Activated CD4-positive, alpha-beta T cell treated with anti-CD3 and anti-CD28 coated beads, Interleukin-2, amount 50 U/mL, for 16 hours (primary cell): ENCODE measurements at regions not wholly inside any gene's neighbourhood (a gene's known extent, or its start where the extent isn't known, plus 50 kb on each side); places are given as distances from the start of the nearest gene placed in this dataset.

Experiments used
- DNase-seq: peaks from one replicate; pipeline ENCODE4 v3.0.0-alpha.2; 2020

DNA sequence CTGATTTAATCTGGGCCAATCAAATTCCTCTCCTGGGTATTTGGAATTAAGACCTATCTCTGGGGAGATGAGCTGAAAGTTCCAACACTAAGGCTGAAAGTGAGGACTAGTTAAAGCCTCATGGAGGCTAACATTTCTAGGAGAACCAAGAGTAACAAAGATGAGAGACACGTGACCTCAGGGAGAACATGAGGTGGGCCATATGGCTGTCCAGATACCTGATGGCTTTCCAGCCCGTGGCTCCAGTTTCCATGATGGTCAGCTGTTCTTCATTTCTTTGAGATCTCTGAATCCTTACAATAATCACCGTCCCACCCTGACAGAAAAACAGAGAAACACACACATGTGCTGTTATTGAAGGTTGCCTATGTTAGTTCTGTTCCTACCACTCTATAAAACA, 66.1 kb downstream of the LEPR start:
- no peak for DNase-seq

DNA sequence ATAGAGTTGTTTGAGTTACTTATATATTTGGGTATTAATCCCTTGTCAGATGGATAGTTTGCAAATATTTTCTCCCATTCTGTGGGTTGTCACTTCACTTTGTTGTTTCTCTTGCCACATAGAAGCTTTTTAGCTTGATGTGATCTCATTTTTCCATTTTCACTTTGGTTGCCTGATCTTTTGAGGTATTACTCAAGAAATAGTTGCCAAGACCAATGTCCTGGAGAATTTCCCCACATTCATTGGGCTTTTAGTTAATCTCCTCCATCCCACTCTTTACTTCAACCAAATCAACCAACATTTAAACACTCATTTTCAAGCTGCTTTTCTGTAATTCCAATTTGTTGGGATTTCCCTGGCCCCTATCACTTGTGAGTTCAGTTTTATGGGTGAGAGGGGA, 69.0 kb downstream of the LEPR start:
- DNase-seq: no peak

DNA sequence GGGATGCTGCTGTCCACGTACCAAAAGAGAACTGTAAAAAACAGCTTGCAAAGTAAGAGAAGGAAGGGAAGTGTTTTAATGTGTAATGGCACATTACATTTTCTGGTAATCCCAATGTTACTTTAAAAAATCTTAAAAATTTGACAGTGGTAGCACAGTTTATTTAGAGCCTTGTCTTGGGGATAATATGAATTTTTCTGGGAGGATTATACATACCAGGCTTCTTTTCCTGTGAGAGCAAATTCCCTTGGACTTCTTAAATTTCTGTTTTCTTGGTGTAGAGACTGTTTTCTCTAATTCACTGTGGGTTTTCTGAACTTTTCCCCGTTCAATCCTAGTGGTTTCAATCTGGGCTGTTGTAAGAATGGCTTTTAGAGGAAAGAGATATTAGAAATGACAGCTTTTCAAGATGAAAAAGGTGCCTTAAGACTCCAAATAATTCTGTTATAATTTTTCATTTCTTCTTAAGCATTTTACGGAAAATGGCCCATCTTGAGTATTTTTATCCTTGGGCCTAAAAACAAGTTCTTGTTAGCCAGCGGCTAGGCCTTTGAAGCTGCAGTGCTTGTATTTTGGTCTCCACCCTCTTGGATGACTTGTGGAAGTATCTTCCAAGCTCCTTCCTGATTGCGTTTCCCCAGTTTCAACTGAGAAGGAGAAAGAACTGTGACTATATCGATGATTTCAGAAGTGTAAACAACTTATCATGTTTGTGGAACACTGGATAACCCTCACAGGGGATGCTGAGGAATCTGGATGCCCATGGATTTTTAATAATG, 70.0 kb downstream of the LEPR start:
- no peak for DNase-seq

DNA sequence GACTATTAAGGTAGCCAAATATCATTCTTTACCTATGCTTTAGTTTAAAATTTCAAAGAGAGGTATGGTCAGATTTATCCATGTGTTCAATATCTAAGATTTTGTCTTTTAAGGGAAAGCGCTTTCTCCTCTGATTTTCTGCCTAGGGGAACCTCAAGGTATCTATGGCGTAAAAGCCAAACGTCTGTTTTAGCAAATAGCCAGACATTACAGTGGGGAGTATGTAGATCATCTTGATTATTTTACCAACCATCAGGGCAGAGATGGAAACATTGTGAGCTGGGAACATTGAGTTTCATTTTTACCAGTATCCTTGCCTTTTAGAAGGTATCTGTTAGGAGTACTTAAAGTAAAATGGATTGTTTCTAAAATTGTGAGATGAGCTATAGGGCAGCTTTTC, 71.0 kb downstream of the LEPR start:
- DNase-seq: no peak

DNA sequence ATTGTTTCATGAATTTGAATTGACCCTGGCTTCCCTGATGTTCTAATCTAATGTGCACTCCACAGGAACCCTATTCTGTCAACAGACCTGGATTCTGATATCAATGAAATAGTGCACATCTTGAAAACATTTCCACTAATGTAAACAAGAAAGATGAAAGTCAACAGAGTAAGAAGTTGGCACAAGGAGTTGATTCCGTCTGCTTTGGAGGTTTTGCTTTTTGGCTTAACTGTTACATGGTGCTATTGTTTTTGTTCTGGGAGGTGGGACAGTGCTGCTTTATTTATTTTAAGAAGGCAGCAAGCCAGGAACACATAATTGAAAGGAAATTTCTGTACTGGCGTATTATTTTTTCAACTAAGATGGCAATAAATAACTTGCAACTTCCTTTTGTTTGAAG, 73.3 kb downstream of the LEPR start:
- no peak for DNase-seq

DNA sequence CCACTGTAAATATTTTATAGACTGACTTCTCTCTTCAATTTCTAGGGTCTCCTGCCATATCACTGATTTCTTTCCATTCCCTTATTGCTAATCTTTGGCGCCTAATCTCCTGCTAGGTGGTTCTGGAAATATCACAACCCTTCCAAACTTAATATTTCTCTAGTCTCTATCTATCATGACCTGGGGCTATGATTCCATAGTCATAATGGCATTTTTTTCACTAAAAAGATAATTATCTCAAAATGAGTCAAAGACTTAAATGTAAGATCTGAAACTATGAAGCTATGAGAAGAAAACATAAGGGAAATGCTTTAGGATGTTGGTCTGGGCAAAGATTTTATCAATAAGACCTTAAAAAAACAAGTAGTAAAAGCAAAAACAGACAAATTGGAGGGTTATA, 74.2 kb downstream of the LEPR start:
- DNase-seq: no peak

GRCh38 chr1:65495137-65495536, 74.7 kb downstream of the LEPR start:
- no peak for DNase-seq

DNA sequence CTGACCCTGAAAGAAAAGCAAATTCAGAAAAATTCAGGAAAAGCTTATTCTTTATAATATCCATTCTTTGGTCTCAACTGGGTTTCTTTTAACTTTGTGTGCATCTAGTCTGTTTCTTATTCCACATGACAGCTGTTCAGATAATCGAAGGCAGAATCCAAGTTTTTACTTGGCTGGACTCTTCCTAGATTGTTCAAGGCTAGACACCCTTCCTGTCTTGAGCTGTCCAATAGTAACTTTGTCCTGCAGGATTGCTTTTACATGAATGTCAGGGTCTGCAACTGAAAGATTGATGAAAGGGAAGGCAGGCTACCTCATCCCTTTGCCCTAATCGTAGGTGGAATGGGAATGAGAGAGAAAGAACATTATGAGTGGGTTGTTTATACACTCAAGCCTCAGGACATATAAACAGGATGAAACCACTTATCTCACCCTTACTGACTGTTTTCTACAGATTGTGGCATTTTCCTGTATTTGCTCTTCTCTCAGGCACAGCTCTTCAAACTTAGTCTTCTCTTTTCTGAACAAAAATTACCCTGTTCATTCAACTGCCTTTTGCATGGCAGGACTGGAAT, 76.9 kb downstream of the LEPR start:
- DNase-seq: no peak

- no peak for DNase-seq
Measured at GRCh38 chr1:65503427-65503826, 83.0 kb downstream of the LEPR start.

DNA sequence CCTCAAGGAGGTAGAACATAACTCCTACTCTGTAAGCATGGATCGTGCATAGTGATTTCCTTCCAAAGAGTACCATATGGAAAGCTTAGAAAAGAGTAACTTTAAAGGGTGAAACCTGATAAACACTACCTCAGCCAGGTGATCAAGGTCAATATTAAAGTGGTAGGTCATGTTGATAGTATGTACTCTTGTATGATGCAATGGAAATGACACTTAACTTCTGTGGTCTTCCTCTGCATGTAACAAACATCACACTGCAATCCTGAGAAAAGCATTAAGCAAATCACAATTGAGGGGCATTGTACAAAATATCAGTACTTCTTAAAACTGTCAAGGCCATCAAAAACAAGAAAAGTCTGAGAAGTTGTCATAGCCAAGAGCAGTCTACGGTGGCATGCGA, 83.8 kb downstream of the LEPR start:
- no peak for DNase-seq

DNA sequence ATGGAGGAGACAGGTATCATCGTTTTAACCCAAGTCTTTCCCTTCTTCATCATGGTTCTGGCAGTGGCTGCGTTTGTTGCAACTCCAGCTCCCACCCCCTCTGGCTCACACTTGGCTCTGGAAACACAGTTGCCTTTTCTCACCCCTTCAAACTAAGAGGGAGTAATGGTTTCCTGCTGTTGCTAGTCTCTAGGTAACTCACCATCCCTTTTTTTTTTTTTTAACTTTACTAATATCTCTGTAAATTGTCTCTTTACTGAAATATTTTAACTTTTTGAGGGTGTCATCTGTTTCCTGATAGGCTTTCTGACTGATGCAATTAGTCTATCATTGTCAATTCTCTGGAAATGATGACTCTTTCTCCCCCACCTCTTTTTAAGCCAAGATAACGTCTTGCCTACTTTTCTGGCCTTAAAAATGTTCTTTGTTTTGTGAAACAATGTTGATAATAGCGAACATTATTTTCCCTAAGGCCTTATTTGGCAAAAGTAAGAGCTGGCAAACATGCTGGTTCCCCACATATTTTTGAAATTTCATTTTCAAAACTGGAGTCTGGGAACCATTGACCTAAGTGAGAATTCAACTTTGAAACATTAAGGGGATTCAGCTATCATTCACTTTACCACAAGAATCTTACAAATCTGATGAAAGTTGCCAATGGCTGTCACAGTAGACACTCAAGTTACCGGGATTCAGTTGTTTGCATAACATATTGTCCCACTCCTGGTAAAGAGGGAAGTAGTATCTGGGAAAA, 85.3 kb downstream of the LEPR start:
- DNase-seq: no peak

- no peak for DNase-seq
Measured at GRCh38 chr1:65508051-65508450, 87.6 kb downstream of the LEPR start.

DNA sequence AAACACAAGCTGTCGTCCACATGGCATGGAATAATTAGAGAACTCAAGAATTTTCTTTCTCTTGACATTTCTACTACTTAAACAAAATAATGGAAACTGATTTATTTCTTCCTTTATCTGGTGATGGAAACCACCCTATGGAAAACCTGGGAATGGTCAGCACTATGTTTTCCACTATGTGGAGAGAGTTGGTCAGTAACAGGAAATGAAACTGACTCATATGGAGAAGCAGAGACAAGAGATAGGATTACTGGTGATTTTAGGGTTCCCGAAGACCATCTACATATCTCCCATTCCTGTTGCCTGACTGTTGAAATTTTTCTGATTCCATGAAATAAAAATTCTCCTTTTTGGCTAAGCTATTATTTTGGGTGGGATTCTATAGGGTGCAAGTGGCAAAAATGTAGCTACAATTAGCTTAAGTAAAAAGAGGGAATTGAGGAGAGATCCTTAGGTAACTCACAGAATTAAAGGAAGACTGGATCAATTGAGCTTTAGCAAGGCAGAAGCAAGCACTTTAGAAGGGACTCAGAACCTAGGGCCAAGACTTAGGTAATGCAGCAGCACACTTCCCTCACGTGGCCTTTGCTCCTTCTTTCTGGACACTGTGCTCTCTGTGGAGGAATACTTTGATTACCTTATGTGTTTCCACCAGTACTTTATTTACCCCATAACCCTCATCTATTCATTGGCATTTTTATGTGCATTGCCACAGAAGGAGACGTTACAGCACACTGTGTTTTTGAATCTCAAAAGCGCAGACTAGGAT, 89.6 kb downstream of the LEPR start:
- DNase-seq: no peak

DNA sequence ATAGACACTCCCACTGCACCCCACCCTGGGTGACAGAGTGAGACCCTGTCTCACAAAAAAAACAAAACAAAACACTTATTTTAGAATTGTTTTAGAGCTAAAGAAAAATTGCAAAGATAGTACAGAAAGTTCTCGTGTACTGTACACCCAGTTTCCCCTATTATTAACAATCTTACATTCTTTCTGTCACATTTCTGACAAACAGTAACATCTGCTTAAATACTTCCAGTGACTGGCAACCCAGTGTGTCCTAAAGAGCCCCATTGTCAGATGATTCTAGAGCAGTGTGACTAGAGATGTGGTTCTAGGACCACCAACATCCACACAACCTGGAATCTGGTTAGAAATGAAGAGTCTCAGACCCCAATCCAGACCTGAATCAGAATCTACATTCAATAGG, 90.5 kb downstream of the LEPR start:
- no peak for DNase-seq

GRCh38 chr1:65512383-65512782, 91.9 kb downstream of the LEPR start:
- no peak for DNase-seq

- no peak for DNase-seq
Measured at GRCh38 chr1:65512967-65513780, 92.7 kb downstream of the LEPR start.

DNA sequence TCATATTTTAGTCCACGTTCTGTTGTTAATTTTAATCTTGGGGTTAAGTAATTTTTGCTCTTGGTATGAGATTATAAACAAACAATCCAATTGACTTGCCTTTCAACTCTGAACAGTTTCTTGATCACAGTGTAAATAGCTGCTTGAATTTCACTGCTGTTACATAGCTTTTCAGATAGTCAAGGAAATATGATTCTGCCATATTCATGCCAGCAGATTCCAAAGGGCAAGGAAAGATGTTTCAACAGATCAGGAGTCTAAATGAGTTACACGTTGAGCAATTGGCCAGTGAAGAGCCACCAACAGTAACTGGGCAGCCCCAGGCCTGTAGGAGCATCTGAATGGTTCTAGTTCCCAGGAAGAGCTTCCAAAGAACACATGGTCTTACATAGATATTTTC, 93.6 kb downstream of the LEPR start:
- DNase-seq: no peak

DNA sequence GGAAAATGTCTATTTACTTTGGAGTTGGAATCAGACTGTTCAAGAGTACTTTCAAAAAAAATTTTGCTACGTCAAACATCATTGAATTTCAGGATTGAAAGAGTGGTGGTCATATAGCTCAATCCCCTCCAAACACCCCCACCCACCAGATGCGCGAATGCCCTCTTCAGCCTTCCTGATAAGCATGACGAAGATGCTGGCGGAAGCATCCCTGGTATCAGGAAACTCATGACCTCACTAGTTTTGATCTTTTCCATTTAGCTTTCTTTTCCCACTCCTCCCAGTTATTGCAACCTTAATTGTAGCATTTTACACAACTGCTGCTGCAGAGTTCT, 104.4 kb downstream of the LEPR start:
- no peak for DNase-seq

DNA sequence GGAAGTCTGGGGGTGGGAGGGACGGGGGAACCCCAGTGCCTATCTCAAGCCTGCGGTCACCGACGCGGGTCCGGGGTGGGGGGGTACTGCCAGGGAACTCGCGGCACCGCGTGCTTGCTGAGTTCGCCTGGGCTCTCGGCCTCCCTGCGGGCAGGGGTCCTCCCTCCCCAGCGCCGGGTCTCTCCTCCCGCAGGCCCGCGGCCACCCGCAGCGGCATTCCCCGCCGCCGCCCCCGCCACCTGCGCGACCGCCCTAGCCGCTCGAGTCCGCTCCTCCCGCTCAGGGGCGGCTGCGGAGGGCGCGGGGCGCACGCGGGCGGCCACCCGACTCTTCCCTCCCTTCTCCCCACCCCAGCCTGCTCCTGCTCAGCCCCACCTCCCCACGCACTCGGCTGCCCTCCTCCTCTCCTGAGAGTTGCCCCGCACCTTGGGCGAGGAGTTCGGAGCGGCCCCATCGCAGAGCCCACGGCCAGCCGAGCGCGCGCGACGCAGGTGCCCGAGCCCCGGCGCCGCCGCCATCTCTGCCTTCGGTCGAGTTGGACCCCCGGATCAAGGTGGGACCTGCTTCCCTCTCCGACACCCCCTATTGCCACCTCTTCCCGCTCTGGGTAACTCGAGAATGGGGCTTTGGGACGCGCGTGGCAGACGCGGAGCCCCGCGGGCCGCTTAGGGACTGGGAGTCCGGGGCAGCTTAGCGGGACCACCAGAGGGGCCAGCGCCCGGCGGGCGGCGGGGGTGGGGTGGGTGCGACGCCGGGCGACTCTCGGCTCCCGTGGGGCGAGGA, 105.0 kb downstream of the LEPR start:
- DNase-seq: no peak

- no peak for DNase-seq
Measured at GRCh38 chr1:65526049-65526556, 105.6 kb downstream of the LEPR start.

DNA sequence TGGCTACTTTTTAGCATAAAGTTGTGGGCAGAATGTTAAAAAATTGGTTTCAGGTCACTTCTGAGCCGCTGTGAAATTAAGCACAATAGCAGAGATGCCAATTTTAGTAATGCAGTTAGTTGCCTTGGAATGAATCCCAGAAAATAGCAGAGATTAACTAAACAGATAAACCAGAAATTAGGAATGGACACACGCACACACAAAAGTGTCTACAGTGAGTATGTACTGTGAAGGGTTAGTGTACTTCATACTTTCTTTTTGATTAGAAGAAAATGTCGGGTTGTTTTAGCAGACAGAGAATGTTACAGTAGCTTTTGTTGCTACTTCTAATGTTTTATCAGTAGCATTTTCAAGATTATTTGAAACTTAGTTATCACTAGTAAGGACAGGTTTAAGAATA, 106.7 kb downstream of the LEPR start:
- no peak for DNase-seq
